DMS 273 (cell line): ENCODE measurements at regions not wholly inside any gene's neighbourhood (a gene's known extent, or its start where the extent isn't known, plus 50 kb on each side); places are given as distances from the start of the nearest gene placed in this dataset.
A peak's percentile ranks its signal among the peaks of the same experiment; 100 is the strongest.

Experiments
- DNase-seq: peaks from one replicate; lab custom pipeline; 2025; ENCODE audit not compliant: unreplicated experiment; lab: John Stamatoyannopoulos, UW

GRCh38 chr1:104791030-104791429, 1041.3 kb downstream of the AMY1C start:
- DNase-seq, result no peak

- no peak for DNase-seq
Measured at GRCh38 chr1:104794035-104794434, 1044.3 kb downstream of the AMY1C start.

- DNase-seq, result no peak
Measured at GRCh38 chr1:104795931-104796330, 1046.2 kb downstream of the AMY1C start.

GRCh38 chr1:104797982-104798381, 1048.3 kb downstream of the AMY1C start:
- no peak for DNase-seq

GRCh38 chr1:104801344-104801743, 1051.6 kb downstream of the AMY1C start:
- no peak for DNase-seq

GRCh38 chr1:104804147-104804546, 1054.4 kb downstream of the AMY1C start:
- DNase-seq, result no peak

- DNase-seq, result no peak
Measured at GRCh38 chr1:104807590-104807989, 1057.9 kb downstream of the AMY1C start.

GRCh38 chr1:104825401-104825800, 1075.7 kb downstream of the AMY1C start:
- DNase-seq, result no peak

- DNase-seq, result no peak
Measured at GRCh38 chr1:104830534-104830933, 1080.8 kb downstream of the AMY1C start.

GRCh38 chr1:104852151-104852550, 1102.5 kb downstream of the AMY1C start:
- no peak for DNase-seq

- DNase-seq, result no peak
Measured at GRCh38 chr1:104853276-104853675, 1103.6 kb downstream of the AMY1C start.

GRCh38 chr1:104854529-104854928, 1104.8 kb downstream of the AMY1C start:
- DNase-seq, result no peak

- DNase-seq, result no peak
Measured at GRCh38 chr1:104855550-104855949, 1105.9 kb downstream of the AMY1C start.

GRCh38 chr1:104856091-104856490, 1106.4 kb downstream of the AMY1C start:
- DNase-seq, result no peak

- no peak for DNase-seq
Measured at GRCh38 chr1:104856518-104856917, 1106.8 kb downstream of the AMY1C start.

- no peak for DNase-seq
Measured at GRCh38 chr1:104868794-104869193, 1119.1 kb downstream of the AMY1C start.

GRCh38 chr1:104874044-104874443, 1124.3 kb downstream of the AMY1C start:
- no peak for DNase-seq

GRCh38 chr1:104878203-104878909, 1128.7 kb downstream of the AMY1C start:
- peak; percentile 16 for DNase-seq

- DNase-seq, result no peak
Measured at GRCh38 chr1:104884939-104885338, 1135.2 kb downstream of the AMY1C start.

GRCh38 chr1:104905322-104905721, 1155.6 kb downstream of the AMY1C start:
- DNase-seq, result no peak

- no peak for DNase-seq
Measured at GRCh38 chr1:104906141-104906540, 1156.4 kb downstream of the AMY1C start.

GRCh38 chr1:104919188-104919587, 1169.5 kb downstream of the AMY1C start:
- DNase-seq, result no peak

- no peak for DNase-seq
Measured at GRCh38 chr1:104921525-104921924, 1171.8 kb downstream of the AMY1C start.
